Hepatocyte (in vitro differentiated cells): ENCODE measurements at regions not wholly inside any gene's neighbourhood (a gene's known extent, or its start where the extent isn't known, plus 50 kb on each side); places are given as distances from the start of the nearest gene placed in this dataset.
"Not testable (repeated sequence)": the region's sequence is repeated elsewhere in the genome, so short reads cannot be mapped to it uniquely, and the experiment has no call there.

Source experiments
- CTCF ChIP-seq: fragments of 200-600 bp; sonication (generic); IDR thresholded peaks from 2 replicates; pipeline ENCODE4 v1.5.1; 2016; ENCODE audit warnings: antibody characterized with exemption, mild to moderate bottlenecking; ENCODE audit not compliant: poor library complexity
- EZH2 ChIP-seq: fragments of 200-600 bp; sonication (generic); IDR thresholded peaks from 2 replicates; pipeline ENCODE4 v1.6.1; 2016; ENCODE audit warnings: antibody characterized with exemption, mild to moderate bottlenecking, borderline replicate concordance

DNA sequence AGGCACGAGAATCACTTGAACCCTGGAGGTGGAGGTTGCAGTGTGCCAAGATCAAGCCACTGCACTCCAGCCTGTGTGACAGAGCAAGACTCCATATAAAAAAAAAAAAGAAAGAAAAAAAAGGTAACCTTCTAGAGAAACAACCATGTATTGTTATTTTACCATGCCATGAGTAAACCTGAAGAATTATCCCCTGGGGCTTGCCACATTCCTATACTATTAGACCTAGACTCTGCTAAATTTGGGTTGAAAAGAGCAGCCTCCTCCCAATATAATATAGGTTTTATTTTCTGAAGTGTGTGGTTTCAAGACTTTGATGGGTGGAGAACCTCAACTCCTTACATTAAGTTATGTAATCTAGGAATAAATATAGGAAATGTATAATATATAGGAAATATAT lies 118.0 kb upstream of the KCTD3 start:
- TF ChIP-seq CTCF, EZH2: not testable (repeated sequence)
